Activated naive CD4-positive, alpha-beta T cell treated with anti-CD3 and anti-CD28 coated beads, Interleukin-2, amount 50 U/mL, for 72 hours (primary cell): ENCODE measurements at regions not wholly inside any gene's neighbourhood (a gene's known extent, or its start where the extent isn't known, plus 50 kb on each side); places are given as distances from the start of the nearest gene placed in this dataset.

Source experiments
- ATAC-seq, 2 donors: fragments of 150-1000 bp; cut with Tn5 transposase; 2 replicates each; pipeline ENCODE4 v1.10.0; 2021; ENCODE audit warnings: mild to moderate bottlenecking in 2 of 2, moderate library complexity in 2 of 2
- DNase-seq, 2 donors: peaks; one replicate each; pipeline ENCODE4 v3.0.0; 2021 to 2022; ENCODE audit warnings: low spot score in 2 of 2
- H3K27ac Mint-ChIP-seq, 2 donors: one replicate each; pipeline ENCODE4 v1.8.0; 2022; ENCODE audit warnings: mild to moderate bottlenecking in 2 of 2, mixed read lengths in 2 of 2
- H3K36me3 Mint-ChIP-seq, 2 donors: one replicate each; pipeline ENCODE4 v1.8.0; 2022; ENCODE audit warnings: mixed read lengths in 2 of 2
- H3K9me3 Mint-ChIP-seq, 2 donors: one replicate each; pipeline ENCODE4 v1.8.0; 2022; ENCODE audit warnings: mixed read lengths in 2 of 2

- DNase-seq (no peak), ATAC-seq (no peak)
- Mint-ChIP-seq H3K27ac (no peak overlapping the region), H3K36me3 (no peaks in the 10 kb centered on the region), H3K9me3 (peaks cover 0 to 5% of the 10 kb centered on the region in 2 donors)
These were observed 462.8 kb downstream of the INSC start for GRCh38 chr11:15577519-15577918.

GRCh38 chr11:15579287-15580001 lies 464.7 kb downstream of the INSC start:
- DNase-seq (no peak), ATAC-seq (no peak)
- Mint-ChIP-seq H3K27ac (no peak overlapping the region), H3K9me3 (peaks cover 0 to 3% of the 10 kb centered on the region in 2 donors), H3K36me3 (no peaks in the 10 kb centered on the region)

- no peak for ATAC-seq
- no peaks in the 10 kb centered on the region for H3K9me3 Mint-ChIP-seq
- no peak for DNase-seq
- H3K36me3 Mint-ChIP-seq, result no peaks in the 10 kb centered on the region
- H3K27ac Mint-ChIP-seq, result no peak overlapping the region
These were observed 465.5 kb downstream of the INSC start for GRCh38 chr11:15580056-15580774.

- no peak for DNase-seq
- Mint-ChIP-seq H3K9me3 (no peaks in the 10 kb centered on the region), H3K27ac (no peak overlapping the region), H3K36me3 (no peaks in the 10 kb centered on the region)
- no peak for ATAC-seq
These were observed 466.0 kb downstream of the INSC start for GRCh38 chr11:15580775-15581095.

GRCh38 chr11:15584158-15584557 lies 469.4 kb downstream of the INSC start:
- no peak for ATAC-seq
- Mint-ChIP-seq H3K27ac (no peak overlapping the region), H3K9me3 (no peaks in the 10 kb centered on the region), H3K36me3 (no peaks in the 10 kb centered on the region)
- no peak for DNase-seq

GRCh38 chr11:15585602-15586331 lies 471.0 kb downstream of the INSC start:
- DNase-seq (no peak), ATAC-seq (no peak)
- no peaks in the 10 kb centered on the region for H3K36me3 Mint-ChIP-seq
- no peaks in the 10 kb centered on the region for H3K9me3 Mint-ChIP-seq
- no peak overlapping the region for H3K27ac Mint-ChIP-seq

GRCh38 chr11:15586741-15587473 lies 472.2 kb downstream of the INSC start:
- DNase-seq (no peak), ATAC-seq (no peak)
- Mint-ChIP-seq H3K27ac (no peak overlapping the region), H3K9me3 (no peaks in the 10 kb centered on the region), H3K36me3 (no peaks in the 10 kb centered on the region)

GRCh38 chr11:15589070-15589626 lies 474.4 kb downstream of the INSC start:
- H3K9me3 Mint-ChIP-seq, result no peaks in the 10 kb centered on the region
- ATAC-seq (no peak), DNase-seq (no peak)
- no peak overlapping the region for H3K27ac Mint-ChIP-seq
- no peaks in the 10 kb centered on the region for H3K36me3 Mint-ChIP-seq

- Mint-ChIP-seq H3K9me3 (no peaks in the 10 kb centered on the region), H3K36me3 (no peaks in the 10 kb centered on the region), H3K27ac (no peak overlapping the region)
- ATAC-seq (no peak), DNase-seq (no peak)
These were observed 475.4 kb downstream of the INSC start for GRCh38 chr11:15590132-15590531.

- H3K9me3 Mint-ChIP-seq, result no peaks in the 10 kb centered on the region
These were observed 476.4 kb downstream of the INSC start for GRCh38 chr11:15591112-15591537.

GRCh38 chr11:15594607-15595006 lies 479.9 kb downstream of the INSC start:
- H3K9me3 Mint-ChIP-seq, result peaks cover 0 to 4% of the 10 kb centered on the region in 2 donors
- ATAC-seq, result no peak
- no peaks in the 10 kb centered on the region for H3K36me3 Mint-ChIP-seq
- H3K27ac Mint-ChIP-seq, result no peak overlapping the region
- no peak for DNase-seq

More at GRCh38 chr11:15591112-15591537, 476.4 kb downstream of the INSC start:
- no peak for DNase-seq
- no peak overlapping the region for H3K27ac Mint-ChIP-seq
- no peaks in the 10 kb centered on the region for H3K36me3 Mint-ChIP-seq
- no peak for ATAC-seq

GRCh38 chr11:15599376-15599775 lies 484.7 kb downstream of the INSC start:
- DNase-seq, result no peak
- H3K9me3 Mint-ChIP-seq, result peaks cover 0 to 4% of the 10 kb centered on the region in 2 donors
- no peak overlapping the region for H3K27ac Mint-ChIP-seq
- ATAC-seq, result no peak
- no peaks in the 10 kb centered on the region for H3K36me3 Mint-ChIP-seq

GRCh38 chr11:15602047-15602446 lies 487.3 kb downstream of the INSC start:
- no peak overlapping the region for H3K27ac Mint-ChIP-seq
- ATAC-seq (no peak), DNase-seq (no peak)
- no peaks in the 10 kb centered on the region for H3K36me3 Mint-ChIP-seq
- peaks cover 0 to 4% of the 10 kb centered on the region in 2 donors for H3K9me3 Mint-ChIP-seq

- ATAC-seq (no peak), DNase-seq (no peak)
- no peak overlapping the region for H3K27ac Mint-ChIP-seq
- peaks cover 0 to 4% of the 10 kb centered on the region in 2 donors for H3K9me3 Mint-ChIP-seq
- no peaks in the 10 kb centered on the region for H3K36me3 Mint-ChIP-seq
These were observed 488.3 kb downstream of the INSC start for GRCh38 chr11:15602785-15603567.

- no peaks in the 10 kb centered on the region for H3K36me3 Mint-ChIP-seq
- ATAC-seq (no peak), DNase-seq (no peak)
- H3K27ac Mint-ChIP-seq, result no peak overlapping the region
- H3K9me3 Mint-ChIP-seq, result no peaks in the 10 kb centered on the region
These were observed 490.4 kb downstream of the INSC start for GRCh38 chr11:15605094-15605493.
